ENCODE measurements at regions not wholly inside any gene's neighbourhood (a gene's known extent, or its start where the extent isn't known, plus 50 kb on each side); places are given as distances from the start of the nearest gene placed in this dataset.

- intact Hi-C loops (cut with micrococcal nuclease), result loop anchor here (1.0 to 5.0 kb wide), 6 partner anchors 17 to 192 kb away; no protein-coding TSS in a partner anchor
- peak; percentile 27 for DNase-seq
- H3K4me1 Mint-ChIP-seq (ENCODE audit: low read depth), result peaks cover 49% of the 10 kb centered on the region
Observed at GRCh38 chr20:53706466-53707370, 113.1 kb upstream of the ZNF217 start.

DNA sequence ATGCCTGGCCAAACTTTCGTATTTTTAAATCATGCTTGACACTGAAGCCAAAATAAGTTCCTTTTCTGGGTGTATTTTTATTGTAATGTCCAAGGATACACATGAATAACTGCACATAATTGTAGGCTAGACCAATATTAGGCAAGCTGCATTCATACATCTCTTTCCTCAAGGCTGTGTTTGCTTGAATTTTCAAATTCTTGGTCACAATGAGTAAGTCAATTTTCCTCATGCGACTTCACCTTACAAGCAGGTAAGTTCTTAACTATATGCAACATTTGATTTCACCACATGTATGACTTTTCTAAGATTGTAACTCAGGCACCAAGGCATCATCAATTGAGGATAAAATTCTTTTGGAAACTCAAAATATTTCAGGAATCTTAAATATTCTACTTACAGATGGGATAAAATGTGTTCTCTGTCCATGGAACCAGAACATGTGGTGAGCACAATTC lies 112.4 kb upstream of the ZNF217 start:
- H3K27me3 Mint-ChIP-seq (ENCODE audit: low read depth), result no peaks in the 10 kb centered on the region
- no peak for DNase-seq
- intact Hi-C loops (cut with micrococcal nuclease), result loop anchor here (1.0 to 5.0 kb wide), 5 partner anchors 17 to 193 kb away; no protein-coding TSS in a partner anchor
- CTCF ChIA-PET, result interaction anchor here (1.0 to 1.2 kb wide), 2 partner anchors 15 to 169 kb away, joined by 3 to 5 read pairs; no protein-coding TSS in a partner anchor
- no peaks in the 10 kb centered on the region for H3K9me3 Mint-ChIP-seq
- H3K36me3 Mint-ChIP-seq (ENCODE audit: low read depth), result no peaks in the 10 kb centered on the region
- H3K4me3 Mint-ChIP-seq, result no peak overlapping the region
- H3K27ac Mint-ChIP-seq, result peak overlapping the region; percentile 90
- H3K4me1 Mint-ChIP-seq (ENCODE audit: low read depth), result peaks cover 47% of the 10 kb centered on the region

More at GRCh38 chr20:53706466-53707370, 113.1 kb upstream of the ZNF217 start:
- Mint-ChIP-seq H3K9me3 (no peaks in the 10 kb centered on the region), H3K27me3 (ENCODE audit: low read depth) (no peaks in the 10 kb centered on the region), H3K27ac (peak overlapping the region; percentile 90), H3K4me3 (peak overlapping the region; percentile 19), H3K36me3 (ENCODE audit: low read depth) (no peaks in the 10 kb centered on the region)
- CTCF ChIA-PET, result interaction anchor here (1.0 to 1.7 kb wide), 4 partner anchors 16 to 168 kb away, joined by 3 to 6 read pairs (median 5); no protein-coding TSS in a partner anchor

- intact Hi-C loops (cut with micrococcal nuclease), result no loop called here
- Mint-ChIP-seq H3K27me3 (ENCODE audit: low read depth) (no peaks in the 10 kb centered on the region), H3K27ac (no peak overlapping the region), H3K4me1 (ENCODE audit: low read depth) (peaks cover 33% of the 10 kb centered on the region), H3K4me3 (no peak overlapping the region), H3K9me3 (no peaks in the 10 kb centered on the region), H3K36me3 (ENCODE audit: low read depth) (no peaks in the 10 kb centered on the region)
- CTCF ChIA-PET, result no interaction called here
- DNase-seq, result no peak
Observed at GRCh38 chr20:53702617-53703016, 109.0 kb upstream of the ZNF217 start.

- CTCF ChIA-PET, result no interaction called here
- DNase-seq, result no peak
- intact Hi-C loops (cut with micrococcal nuclease), result no loop called here
- Mint-ChIP-seq H3K36me3 (ENCODE audit: low read depth) (no peaks in the 10 kb centered on the region), H3K9me3 (no peaks in the 10 kb centered on the region), H3K27ac (no peak overlapping the region), H3K4me1 (ENCODE audit: low read depth) (peaks cover 16% of the 10 kb centered on the region), H3K27me3 (ENCODE audit: low read depth) (no peaks in the 10 kb centered on the region), H3K4me3 (no peak overlapping the region)
Observed at GRCh38 chr20:53699906-53700305, 106.3 kb upstream of the ZNF217 start.

- H3K9me3 Mint-ChIP-seq, result no peaks in the 10 kb centered on the region
- H3K27ac Mint-ChIP-seq, result no peak overlapping the region
- peaks cover 16% of the 10 kb centered on the region for H3K4me1 Mint-ChIP-seq (ENCODE audit: low read depth)
- intact Hi-C loops (cut with micrococcal nuclease), result no loop called here
- CTCF ChIA-PET, result no interaction called here
- no peaks in the 10 kb centered on the region for H3K27me3 Mint-ChIP-seq (ENCODE audit: low read depth)
- H3K4me3 Mint-ChIP-seq, result no peak overlapping the region
- H3K36me3 Mint-ChIP-seq (ENCODE audit: low read depth), result no peaks in the 10 kb centered on the region
- DNase-seq, result no peak
Observed at GRCh38 chr20:53699085-53699674, 105.5 kb upstream of the ZNF217 start.

GRCh38 chr20:53698371-53698978 lies 104.8 kb upstream of the ZNF217 start:
- no peak for DNase-seq
- CTCF ChIA-PET, result no interaction called here
- Mint-ChIP-seq H3K4me3 (no peak overlapping the region), H3K36me3 (ENCODE audit: low read depth) (no peaks in the 10 kb centered on the region), H3K27ac (no peak overlapping the region), H3K27me3 (ENCODE audit: low read depth) (no peaks in the 10 kb centered on the region), H3K4me1 (ENCODE audit: low read depth) (peaks cover 18% of the 10 kb centered on the region), H3K9me3 (no peaks in the 10 kb centered on the region)
- intact Hi-C loops (cut with micrococcal nuclease), result no loop called here

DNA sequence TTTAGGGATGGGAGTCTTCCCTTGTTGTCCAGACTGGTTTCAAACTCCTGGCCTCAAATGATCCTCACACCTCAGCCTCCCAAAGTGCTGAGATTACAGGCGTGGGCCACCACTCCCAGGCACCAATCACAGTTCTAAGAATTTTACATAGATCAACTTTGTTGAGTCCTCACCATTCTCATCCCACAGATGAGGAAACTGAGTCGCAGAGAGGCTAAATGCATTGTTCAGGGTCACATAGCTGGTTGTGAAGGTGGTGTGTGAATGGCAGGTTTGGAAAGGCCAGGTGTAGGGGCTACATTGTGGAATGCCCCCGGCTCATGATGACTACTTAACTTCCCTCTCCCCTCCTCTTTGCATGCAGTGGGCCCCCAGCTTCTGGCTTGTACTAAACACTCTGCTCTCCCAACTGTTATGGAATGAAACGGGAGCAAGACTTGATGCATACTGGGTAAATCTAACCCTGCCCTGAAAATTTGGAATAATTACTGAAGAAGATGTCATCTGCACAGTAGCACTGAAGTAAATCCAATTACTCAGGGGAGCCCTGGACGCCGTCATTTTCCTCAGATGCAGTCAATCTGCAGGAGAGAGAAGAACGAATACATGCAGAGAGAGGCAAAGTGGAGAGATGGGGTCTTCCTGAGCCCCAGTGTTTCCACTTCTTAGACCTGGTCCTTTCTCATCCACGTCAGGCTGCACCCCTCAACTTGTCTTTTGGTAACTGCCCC lies 102.3 kb upstream of the ZNF217 start:
- no peak overlapping the region for H3K4me3 Mint-ChIP-seq

DNA sequence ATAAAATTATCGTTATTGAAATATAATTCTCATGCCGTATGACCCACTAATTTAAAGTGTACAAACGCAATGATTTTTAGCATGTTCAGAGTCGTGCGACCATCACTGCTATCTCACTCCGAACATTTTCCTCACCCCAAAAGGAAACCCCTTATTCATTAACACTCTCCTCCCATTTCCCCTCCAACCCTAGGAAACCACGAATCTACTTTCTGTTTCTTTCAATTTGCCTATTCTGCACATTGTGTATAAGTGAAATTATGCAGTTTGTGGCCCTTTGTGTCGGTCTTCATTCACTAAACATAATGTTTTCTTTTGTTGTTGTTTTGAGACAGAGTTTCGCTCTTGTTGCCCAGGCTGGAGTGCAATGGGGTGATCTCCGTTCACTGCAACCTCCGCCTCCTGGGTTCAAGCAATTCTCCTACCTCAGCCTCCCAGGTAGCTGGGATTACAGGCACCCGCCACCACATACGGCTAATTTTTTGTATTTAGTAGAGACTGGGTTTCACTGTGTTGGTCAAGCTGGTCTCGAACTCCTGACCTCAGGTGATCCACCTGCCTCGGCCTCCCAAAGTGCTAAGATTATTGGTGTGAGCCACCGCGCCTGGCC lies 99.7 kb upstream of the ZNF217 start:
- CTCF ChIA-PET, result interaction anchor here (0.7 to 1.0 kb wide), 2 partner anchors 11 to 16 kb away, joined by 3 to 4 read pairs; no protein-coding TSS in a partner anchor
- no peaks in the 10 kb centered on the region for H3K36me3 Mint-ChIP-seq (ENCODE audit: low read depth)
- H3K4me1 Mint-ChIP-seq (ENCODE audit: low read depth), result peaks cover 33% of the 10 kb centered on the region
- intact Hi-C loops (cut with micrococcal nuclease), result no loop called here
- DNase-seq, result no peak
- H3K9me3 Mint-ChIP-seq, result no peaks in the 10 kb centered on the region
- H3K27ac Mint-ChIP-seq, result no peak overlapping the region
- peak overlapping the region; percentile 34 for H3K4me3 Mint-ChIP-seq
- H3K27me3 Mint-ChIP-seq (ENCODE audit: low read depth), result no peaks in the 10 kb centered on the region

More for the DNA sequence above, 102.3 kb upstream of the ZNF217 start:
- intact Hi-C loops (cut with micrococcal nuclease), result no loop called here
- H3K27ac Mint-ChIP-seq, result no peak overlapping the region
- DNase-seq, result no peak
- CTCF ChIA-PET, result no interaction called here
- H3K9me3 Mint-ChIP-seq, result no peaks in the 10 kb centered on the region
- peaks cover 34% of the 10 kb centered on the region for H3K4me1 Mint-ChIP-seq (ENCODE audit: low read depth)
- H3K36me3 Mint-ChIP-seq (ENCODE audit: low read depth), result no peaks in the 10 kb centered on the region
- H3K27me3 Mint-ChIP-seq (ENCODE audit: low read depth), result no peaks in the 10 kb centered on the region

GRCh38 chr20:53692465-53693067 lies 98.9 kb upstream of the ZNF217 start:
- no peak overlapping the region for H3K27ac Mint-ChIP-seq
- DNase-seq, result no peak
- H3K4me1 Mint-ChIP-seq (ENCODE audit: low read depth), result peaks cover 38% of the 10 kb centered on the region
- H3K9me3 Mint-ChIP-seq, result no peaks in the 10 kb centered on the region
- intact Hi-C loops (cut with micrococcal nuclease), result no loop called here
- CTCF ChIA-PET, result interaction anchor here (0.6 to 1.1 kb wide), 3 partner anchors 15 to 73 kb away, joined by 3 to 4 read pairs (median 3); no protein-coding TSS in a partner anchor
- peak overlapping the region; percentile 17 for H3K4me3 Mint-ChIP-seq
- no peaks in the 10 kb centered on the region for H3K36me3 Mint-ChIP-seq (ENCODE audit: low read depth)
- no peaks in the 10 kb centered on the region for H3K27me3 Mint-ChIP-seq (ENCODE audit: low read depth)

DNA sequence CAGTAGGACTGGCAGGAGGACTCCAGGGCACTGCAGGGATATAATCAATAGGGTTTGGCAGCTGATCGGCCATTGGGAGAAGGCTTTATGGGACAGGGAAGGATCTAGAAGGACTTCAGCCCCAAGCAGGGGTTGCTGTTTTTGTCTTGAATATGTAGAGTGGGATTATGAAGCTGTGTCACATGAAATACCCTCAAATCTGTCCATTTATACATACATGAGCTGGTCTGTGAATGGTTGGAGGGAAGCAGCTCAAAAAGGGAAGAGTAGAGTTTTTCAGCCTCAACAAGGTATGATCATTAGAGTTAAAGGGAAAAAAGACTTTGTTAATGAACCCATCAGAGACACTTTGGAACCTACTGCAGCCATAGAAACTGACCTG lies 98.2 kb upstream of the ZNF217 start:
- DNase-seq, result no peak
- H3K4me3 Mint-ChIP-seq, result no peak overlapping the region
- CTCF ChIA-PET, result interaction anchor here (0.6 to 1.2 kb wide), 3 partner anchors 10 to 74 kb away, joined by 3 to 5 read pairs (median 4); no protein-coding TSS in a partner anchor
- intact Hi-C loops (cut with micrococcal nuclease), result no loop called here
- H3K27ac Mint-ChIP-seq, result no peak overlapping the region
- H3K9me3 Mint-ChIP-seq, result no peaks in the 10 kb centered on the region
- H3K4me1 Mint-ChIP-seq (ENCODE audit: low read depth), result peaks cover 38% of the 10 kb centered on the region
- no peaks in the 10 kb centered on the region for H3K27me3 Mint-ChIP-seq (ENCODE audit: low read depth)
- H3K36me3 Mint-ChIP-seq (ENCODE audit: low read depth), result no peaks in the 10 kb centered on the region

- no peaks in the 10 kb centered on the region for H3K36me3 Mint-ChIP-seq (ENCODE audit: low read depth)
- intact Hi-C loops (cut with micrococcal nuclease), result no loop called here
- CTCF ChIA-PET, result interaction anchor here (1.0 to 1.2 kb wide), 2 partner anchors 9 to 15 kb away, joined by 3 to 5 read pairs; no protein-coding TSS in a partner anchor
Observed at GRCh38 chr20:53691060-53691810, 97.6 kb upstream of the ZNF217 start.

More at GRCh38 chr20:53691060-53691810, 97.6 kb upstream of the ZNF217 start:
- no peak for DNase-seq
- Mint-ChIP-seq H3K27me3 (ENCODE audit: low read depth) (no peaks in the 10 kb centered on the region), H3K9me3 (no peaks in the 10 kb centered on the region), H3K4me3 (no peak overlapping the region), H3K27ac (no peak overlapping the region), H3K4me1 (ENCODE audit: low read depth) (peaks cover 39% of the 10 kb centered on the region)
